Progenitor cell of endocrine pancreas (in vitro differentiated cells): ENCODE measurements at regions not wholly inside any gene's neighbourhood (a gene's known extent, or its start where the extent isn't known, plus 50 kb on each side); places are given as distances from the start of the nearest gene placed in this dataset.

Experiments
- DNase-seq: peaks from one replicate; pipeline ENCODE4 v3.0.0; 2021; ENCODE audit warnings: low spot score; ENCODE audit not compliant: unreplicated experiment
- H3K27ac Mint-ChIP-seq: 2 replicates; pipeline ENCODE4 v1.8.0; 2021; ENCODE audit warnings: mild to moderate bottlenecking, moderate library complexity, mixed read lengths
- H3K27me3 Mint-ChIP-seq: 2 replicates; pipeline ENCODE4 v1.8.0; 2021; ENCODE audit warnings: mixed read lengths
- H3K36me3 Mint-ChIP-seq: 2 replicates; pipeline ENCODE4 v1.8.0; 2022; ENCODE audit warnings: mixed read lengths; ENCODE audit not compliant: insufficient read depth
- H3K4me1 Mint-ChIP-seq: 2 replicates; pipeline ENCODE4 v1.8.0; 2021; ENCODE audit warnings: low read depth, mixed read lengths
- H3K4me3 Mint-ChIP-seq: 2 replicates; pipeline ENCODE4 v1.8.0; 2021; ENCODE audit warnings: low read depth, mild to moderate bottlenecking, moderate library complexity, mixed read lengths
- H3K9me3 Mint-ChIP-seq: 2 replicates; pipeline ENCODE4 v1.8.0; 2021; ENCODE audit warnings: low read depth, mixed read lengths
- CTCF ChIP-seq: fragments of 200-600 bp; sonication (generic); IDR thresholded peaks from one replicate; pipeline ENCODE4 v1.5.0; 2021; ENCODE audit warnings: antibody characterized with exemption, mild to moderate bottlenecking; ENCODE audit not compliant: unreplicated experiment

DNA sequence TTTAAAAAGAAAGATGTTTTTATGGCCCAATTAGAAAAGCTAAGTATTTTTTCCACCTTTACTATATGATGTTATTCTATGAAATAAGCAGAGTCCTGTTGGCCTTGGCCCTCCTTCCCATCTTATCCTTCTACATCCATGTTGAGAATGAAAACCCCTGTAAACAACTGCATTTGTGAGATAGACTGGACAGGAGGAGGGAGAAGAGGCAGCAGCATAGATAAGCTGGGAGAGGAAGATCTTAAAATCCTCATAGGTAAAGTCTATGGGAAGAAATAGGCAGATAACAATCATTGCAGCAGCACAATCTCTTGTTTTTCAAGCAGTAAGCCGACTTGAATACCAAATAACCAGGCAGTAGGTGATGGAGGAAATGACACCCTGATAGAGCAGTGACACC is 207.6 kb upstream of the PARD3B start:
- Mint-ChIP-seq H3K27ac (no peak overlapping the region), H3K27me3 (peaks cover 3% of the 10 kb centered on the region), H3K36me3 (no peaks in the 10 kb centered on the region), H3K9me3 (peaks cover 5% of the 10 kb centered on the region), H3K4me3 (no peak overlapping the region), H3K4me1 (peaks cover 25% of the 10 kb centered on the region)
- no peak for DNase-seq
- no peak for TF ChIP-seq CTCF

DNA sequence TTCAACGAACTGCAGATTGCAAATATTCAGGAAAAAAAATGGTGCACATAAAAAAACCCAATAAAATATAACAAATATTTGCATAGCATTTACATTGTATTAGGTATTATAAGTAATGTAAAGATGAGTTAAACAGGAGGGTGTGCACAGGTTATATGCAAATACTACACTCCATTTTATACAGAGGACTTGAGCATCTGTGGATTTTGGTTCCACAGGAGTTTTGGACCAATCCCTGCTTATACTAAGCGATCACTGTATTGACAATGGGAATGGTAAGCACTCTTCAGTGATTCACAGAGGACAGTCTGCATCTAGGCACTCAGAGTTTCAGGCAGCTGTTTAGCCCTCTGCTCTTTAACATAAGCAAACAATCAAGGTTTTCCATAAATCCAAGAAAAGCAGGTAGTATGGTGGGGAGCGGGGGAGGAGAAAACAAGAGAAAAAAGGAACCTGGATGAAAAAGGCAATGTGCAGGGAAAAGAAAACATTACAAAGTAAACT is 206.0 kb upstream of the PARD3B start:
- TF ChIP-seq CTCF = no peak
- no peak for DNase-seq
- Mint-ChIP-seq H3K27me3 (peaks cover 3% of the 10 kb centered on the region), H3K36me3 (no peaks in the 10 kb centered on the region), H3K27ac (no peak overlapping the region), H3K9me3 (peaks cover 5% of the 10 kb centered on the region), H3K4me1 (peaks cover 25% of the 10 kb centered on the region), H3K4me3 (no peak overlapping the region)

DNA sequence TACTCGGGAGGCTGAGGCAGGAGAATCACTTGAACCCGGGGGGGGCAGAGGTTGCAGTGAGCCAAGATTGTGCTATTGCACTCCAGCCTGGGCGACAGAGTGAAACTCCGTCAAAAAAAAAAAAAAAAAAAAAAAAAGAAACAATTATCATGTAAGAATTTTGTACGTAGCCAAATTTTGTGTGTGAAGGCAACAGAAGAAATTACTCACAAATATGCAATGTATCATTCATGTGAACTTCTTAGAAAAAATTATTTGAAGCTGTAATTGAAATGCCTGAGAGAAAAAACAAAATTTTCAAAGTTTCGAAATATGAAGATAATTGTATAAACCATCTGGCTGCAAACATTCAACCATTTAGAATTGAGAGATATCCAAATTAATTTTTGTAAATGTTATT is 204.8 kb upstream of the PARD3B start:
- no peak for DNase-seq
- no peak overlapping the region for H3K4me3 Mint-ChIP-seq
- TF ChIP-seq CTCF = no peak
- peaks cover 3% of the 10 kb centered on the region for H3K27me3 Mint-ChIP-seq
- no peaks in the 10 kb centered on the region for H3K36me3 Mint-ChIP-seq
- no peak overlapping the region for H3K27ac Mint-ChIP-seq
- H3K4me1 Mint-ChIP-seq = peaks cover 21% of the 10 kb centered on the region
- H3K9me3 Mint-ChIP-seq = peaks cover 5% of the 10 kb centered on the region

GRCh38 chr2:204341887-204342276 is 203.4 kb upstream of the PARD3B start:
- Mint-ChIP-seq H3K4me3 (no peak overlapping the region), H3K9me3 (peaks cover 5% of the 10 kb centered on the region)

DNA sequence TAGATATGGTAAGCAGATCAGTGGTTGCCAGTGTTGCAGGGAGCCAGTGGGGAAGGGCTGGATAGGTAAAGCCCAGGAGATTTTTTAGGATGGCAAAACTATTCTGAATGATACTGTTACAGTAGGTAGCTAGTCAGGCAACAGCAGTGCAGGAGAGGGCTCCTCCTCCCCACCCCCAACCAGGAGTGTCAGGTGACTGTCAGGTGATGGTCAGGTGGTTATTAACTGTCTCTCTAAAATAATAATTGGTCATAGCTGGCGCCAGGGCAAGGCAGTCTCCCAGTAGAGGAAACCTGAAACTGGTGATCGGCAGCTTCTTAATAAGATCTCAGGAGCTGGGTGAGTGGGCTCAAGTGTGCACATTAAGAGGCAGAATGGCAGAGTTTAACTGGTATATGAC is 201.6 kb upstream of the PARD3B start:
- Mint-ChIP-seq H3K4me1 (peaks cover 9% of the 10 kb centered on the region), H3K36me3 (no peaks in the 10 kb centered on the region), H3K4me3 (no peak overlapping the region), H3K27ac (no peak overlapping the region), H3K9me3 (peaks cover 5% of the 10 kb centered on the region), H3K27me3 (no peaks in the 10 kb centered on the region)
- DNase-seq = no peak
- no peak for TF ChIP-seq CTCF

More at GRCh38 chr2:204341887-204342276, 203.4 kb upstream of the PARD3B start:
- Mint-ChIP-seq H3K27me3 (peaks cover 3% of the 10 kb centered on the region), H3K4me1 (peaks cover 11% of the 10 kb centered on the region), H3K27ac (no peak overlapping the region), H3K36me3 (no peaks in the 10 kb centered on the region)
- TF ChIP-seq CTCF = no peak
- DNase-seq = no peak
